GM21528 (cell line): ENCODE measurements at regions not wholly inside any gene's neighbourhood (a gene's known extent, or its start where the extent isn't known, plus 50 kb on each side); places are given as distances from the start of the nearest gene placed in this dataset.

Experiments used
- ATAC-seq: cut with Tn5 transposase; IDR thresholded peaks from one replicate; pipeline ENCODE4 v1.9.1; 2021; ENCODE audit warnings: mild to moderate bottlenecking, moderate library complexity; ENCODE audit not compliant: unreplicated experiment, low FRiP score

DNA sequence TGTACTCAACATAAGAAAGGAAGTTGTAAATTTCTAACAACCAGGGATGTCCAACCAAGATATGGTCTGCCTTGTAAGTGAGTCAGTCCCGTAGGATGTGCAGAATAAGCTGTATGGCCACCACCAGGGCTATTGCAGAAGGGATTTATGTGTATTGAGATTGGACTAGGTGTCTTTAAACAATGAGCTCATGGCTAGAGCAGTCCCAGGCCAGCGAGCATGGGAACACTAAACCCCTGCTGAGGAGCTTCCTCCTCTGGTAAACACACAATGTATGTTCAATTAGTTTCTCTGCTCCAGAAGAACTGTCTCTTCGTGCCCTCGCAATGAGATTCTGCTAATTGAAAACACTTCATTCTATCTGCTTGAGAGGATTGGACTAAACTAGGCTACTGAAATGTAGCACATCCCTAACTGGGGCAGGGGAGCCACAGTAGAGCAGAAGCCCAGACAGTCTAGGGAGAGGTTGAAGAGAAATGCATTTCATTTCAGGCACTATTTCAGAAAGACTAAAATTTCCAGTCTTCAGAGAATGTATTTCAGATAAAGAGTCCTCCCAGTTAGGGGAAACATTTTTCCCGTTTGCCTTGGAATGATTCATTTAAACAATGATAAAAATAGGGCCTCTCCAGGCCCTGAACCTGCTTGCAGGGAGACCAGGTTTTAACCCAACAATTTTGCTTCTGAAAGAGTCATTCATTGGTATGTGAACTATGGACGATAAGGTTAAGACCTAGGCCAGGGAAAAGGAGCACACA is 154.7 kb downstream of the FAM114A2 start:
- ATAC-seq = no peak

DNA sequence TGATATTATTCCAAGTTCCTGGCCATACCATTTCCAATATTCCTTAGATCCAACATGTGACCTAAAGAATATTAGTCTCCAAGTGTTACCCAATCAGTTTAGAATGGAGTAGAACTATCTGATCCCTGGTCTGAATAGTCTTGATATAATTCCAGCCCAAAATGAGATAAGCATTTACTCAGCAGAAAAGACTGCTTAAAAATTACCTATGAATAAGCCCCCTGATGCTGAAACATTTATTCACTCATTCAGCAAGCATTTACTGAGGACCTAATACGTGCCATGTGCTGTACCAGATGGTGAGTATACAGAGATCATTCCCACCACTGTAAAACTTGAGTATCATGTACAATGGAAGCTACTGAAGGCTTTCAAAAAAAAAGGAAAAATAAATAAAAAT is 157.0 kb downstream of the FAM114A2 start:
- no peak for ATAC-seq

DNA sequence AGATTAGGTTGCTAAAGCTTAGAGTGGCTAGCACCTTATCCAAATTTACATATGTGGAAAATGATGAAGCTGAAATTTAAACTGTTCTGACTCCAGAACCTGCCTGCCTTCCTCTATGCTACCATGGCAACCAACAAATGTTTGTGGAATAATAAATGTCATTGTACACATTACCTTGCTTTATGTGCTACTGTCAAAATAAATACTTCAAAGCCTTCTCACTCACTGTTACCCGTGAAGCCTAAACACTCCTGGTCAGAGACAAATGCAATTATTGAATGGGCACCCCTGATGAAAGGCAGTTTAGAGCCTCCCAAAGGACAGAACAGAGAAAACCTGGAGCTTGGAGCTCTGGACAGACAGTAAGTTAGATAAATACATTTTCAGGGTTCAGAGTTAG is 158.6 kb downstream of the FAM114A2 start:
- no peak for ATAC-seq

DNA sequence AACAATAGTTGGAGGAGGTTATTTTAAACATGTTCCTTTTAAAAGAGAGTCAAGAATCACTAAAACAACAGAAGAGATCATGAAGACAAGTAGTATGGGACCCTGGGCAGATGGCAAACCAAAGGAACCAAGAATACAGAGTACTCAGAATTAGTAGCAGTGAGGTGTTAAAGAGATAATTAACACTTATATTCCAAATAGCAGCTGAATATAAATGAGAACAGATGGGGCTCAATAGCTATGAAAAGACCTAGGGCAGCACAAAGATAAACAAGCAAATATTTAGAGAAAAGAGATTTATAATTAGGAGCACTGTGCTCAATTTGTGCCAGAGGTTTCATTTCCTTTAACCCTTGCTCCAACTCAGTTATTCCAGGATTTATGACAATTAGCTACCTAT is 159.1 kb downstream of the FAM114A2 start:
- ATAC-seq = no peak

DNA sequence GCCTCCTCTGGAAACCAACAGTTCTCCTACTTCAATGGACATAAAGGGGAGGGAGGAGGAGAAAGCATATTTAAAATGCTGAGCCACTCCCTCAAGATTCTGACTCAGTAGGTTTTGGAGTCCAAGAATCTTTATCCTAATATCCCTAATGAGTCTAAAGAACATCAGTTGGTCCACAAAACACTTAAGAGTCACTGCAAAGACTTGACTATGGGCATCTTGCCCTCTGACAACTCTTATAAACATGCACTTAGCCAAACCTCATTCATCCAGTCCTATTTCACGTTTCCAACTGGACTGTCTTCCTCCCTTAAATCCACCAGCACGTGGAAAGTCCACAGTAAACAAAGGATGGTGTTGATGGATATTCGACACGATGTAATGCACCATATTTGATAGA is 172.5 kb downstream of the FAM114A2 start:
- no peak for ATAC-seq

DNA sequence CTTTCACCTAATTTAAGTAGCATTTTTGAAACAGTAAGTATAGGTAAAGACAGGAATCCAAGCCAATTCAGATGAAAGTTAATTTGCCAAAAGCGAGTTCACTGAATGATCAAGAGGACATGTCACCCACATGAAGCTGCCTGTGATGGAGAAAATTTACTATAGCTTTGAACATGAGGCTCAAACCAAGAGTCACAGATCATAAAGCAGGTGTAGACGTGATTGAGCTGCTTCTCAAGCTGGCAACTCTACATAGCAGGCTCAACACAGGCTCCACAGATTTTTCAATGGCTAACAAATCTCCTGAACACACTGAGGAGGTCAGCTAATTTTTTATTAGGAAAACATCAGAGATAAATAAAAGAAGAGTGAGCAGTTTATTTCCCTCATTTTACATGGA is 173.7 kb downstream of the FAM114A2 start:
- no peak for ATAC-seq

DNA sequence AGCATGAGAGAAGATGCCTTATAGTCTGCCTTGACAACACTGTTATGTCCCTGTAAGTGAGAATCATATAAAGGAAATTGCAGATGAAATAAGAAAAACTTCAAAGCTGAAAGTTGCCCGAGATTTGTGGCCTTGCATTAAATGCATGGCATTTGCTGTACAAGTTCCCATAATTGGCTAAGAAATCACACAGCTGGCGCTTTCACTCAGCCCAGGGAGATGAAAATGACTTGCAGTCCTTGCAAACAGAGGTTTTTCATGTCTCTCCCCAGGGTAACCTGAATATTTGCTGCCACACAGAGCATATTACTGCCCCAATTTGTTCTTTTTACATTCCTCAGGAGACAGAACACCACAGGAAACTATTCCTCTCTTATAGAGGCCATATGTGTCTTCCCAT is 174.8 kb downstream of the FAM114A2 start:
- ATAC-seq = no peak
